Neural cell (in vitro differentiated cells): ENCODE measurements at regions not wholly inside any gene's neighbourhood (a gene's known extent, or its start where the extent isn't known, plus 50 kb on each side); places are given as distances from the start of the nearest gene placed in this dataset.

ENCODE experiments used
- H2AFZ ChIP-seq: fragments of 200-600, 300-800 bp; sonication (generic), shearing (Covaris generic); 2 replicates; pipeline ENCODE4 v1.6.0; 2014; ENCODE audit warnings: low read depth, mild to moderate bottlenecking, antibody characterized with exemption, low read length, moderate library complexity
- H3F3A ChIP-seq: fragments of 200-600 bp; shearing (Covaris generic); 2 replicates; pipeline ENCODE4 v1.6.1; 2016; ENCODE audit warnings: mild to moderate bottlenecking, moderate library complexity, mixed read lengths, antibody characterized with exemption, low read length; ENCODE audit not compliant: insufficient read depth, poor library complexity, severe bottlenecking
- H3K27ac ChIP-seq: fragments of 200-600, 300-800 bp; sonication (generic), shearing (Covaris generic); 2 replicates; pipeline ENCODE4 v1.5.1; 2014; ENCODE audit warnings: mild to moderate bottlenecking, low read length, moderate library complexity
- H3K27me3 ChIP-seq: fragments of 300-800, 200-600 bp; sonication (generic), shearing (Covaris generic); 2 replicates; pipeline ENCODE4 v1.6.0; 2014; ENCODE audit warnings: mild to moderate bottlenecking, low read depth, low read length, moderate library complexity; ENCODE audit not compliant: insufficient read depth
- H3K36me3 ChIP-seq: fragments of 300-800, 200-600 bp; sonication (generic), shearing (Covaris generic); 2 replicates; pipeline ENCODE4 v1.5.1; 2014; ENCODE audit warnings: mild to moderate bottlenecking, antibody characterized with exemption, low read length, moderate library complexity; ENCODE audit not compliant: insufficient read depth
- H3K4me2 ChIP-seq: fragments of 300-800, 200-600 bp; sonication (generic), shearing (Covaris generic); 2 replicates; pipeline ENCODE4 v1.6.0; 2014; ENCODE audit warnings: mild to moderate bottlenecking, low read length
- H3K4me3 ChIP-seq: fragments of 300-800, 200-600 bp; sonication (generic), shearing (Covaris generic); 2 replicates; pipeline ENCODE4 v1.5.1; 2014; ENCODE audit warnings: mild to moderate bottlenecking, low read length, moderate library complexity
- H3K79me2 ChIP-seq: fragments of 200-600 bp; shearing (Covaris generic); replicated peaks from 2 replicates; pipeline ENCODE4 v1.6.0; 2014; ENCODE audit warnings: mild to moderate bottlenecking, low read length, moderate library complexity; ENCODE audit not compliant: insufficient read depth
- H3K9ac ChIP-seq: fragments of 300-800, 200-600 bp; sonication (generic), shearing (Covaris generic); 2 replicates; pipeline ENCODE4 v1.6.1; 2016; ENCODE audit warnings: mild to moderate bottlenecking, low read length, mixed read lengths
- H3K9me2 ChIP-seq: fragments of 200-600 bp; shearing (Covaris generic); 2 replicates; pipeline ENCODE4 v1.6.1; 2016; ENCODE audit warnings: mild to moderate bottlenecking, low read length, mixed read lengths; ENCODE audit not compliant: insufficient read depth
- H3K9me3 ChIP-seq: fragments of 200-600, 300-800 bp; sonication (generic), shearing (Covaris generic); 2 replicates; pipeline ENCODE4 v1.6.1; 2016; ENCODE audit warnings: mild to moderate bottlenecking, mixed run types, low read length, moderate library complexity, mixed read lengths
- H4K20me1 ChIP-seq: fragments of 200-600 bp; shearing (Covaris generic); 2 replicates; pipeline ENCODE4 v1.6.1; 2016; ENCODE audit warnings: mild to moderate bottlenecking, mixed run types; ENCODE audit not compliant: insufficient read depth
- EP300 ChIP-seq: fragments of 450-650 bp; conservative IDR thresholded peaks from 2 replicates; pipeline ENCODE4 v1.6.1; 2014; ENCODE audit warnings: antibody characterized with exemption, mild to moderate bottlenecking, moderate library complexity; ENCODE audit not compliant: poor library complexity, severe bottlenecking
- EZH2 ChIP-seq: fragments of 200-600, 300-800 bp; shearing (Covaris generic), sonication (generic); IDR thresholded peaks from 2 replicates; pipeline ENCODE4 v1.6.1; 2014; ENCODE audit warnings: antibody characterized with exemption, low read length, borderline replicate concordance, mild to moderate bottlenecking; ENCODE audit not compliant: insufficient read depth, poor library complexity, severe bottlenecking
- MXI1 ChIP-seq: fragments of 450-650 bp; conservative IDR thresholded peaks from 2 replicates; pipeline ENCODE4 v1.6.1; 2014; ENCODE audit warnings: antibody characterized with exemption, mild to moderate bottlenecking; ENCODE audit not compliant: poor library complexity, severe bottlenecking
- POLR2AphosphoS5 ChIP-seq: IDR thresholded peaks from 2 replicates; pipeline ENCODE4 v1.6.1; 2012
- RAD21 ChIP-seq: fragments of 450-650 bp; conservative IDR thresholded peaks from 2 replicates; pipeline ENCODE4 v1.6.1; 2014; ENCODE audit warnings: antibody characterized with exemption, mild to moderate bottlenecking, moderate library complexity
- REST ChIP-seq: IDR thresholded peaks from 2 replicates; pipeline ENCODE4 v1.6.1; 2012; ENCODE audit warnings: borderline replicate concordance
- SMC3 ChIP-seq: fragments of 450-650 bp; conservative IDR thresholded peaks from 2 replicates; pipeline ENCODE4 v1.6.1; 2014; ENCODE audit warnings: antibody characterized with exemption, mild to moderate bottlenecking, moderate library complexity; ENCODE audit not compliant: poor library complexity
- TAF1 ChIP-seq: IDR thresholded peaks from 2 replicates; pipeline ENCODE4 v1.6.1; 2012; ENCODE audit warnings: low read depth
- TF ChIP-seq, protein P1 (sequence below): fragments of 450-650 bp; IDR thresholded peaks from 2 replicates; pipeline ENCODE4 v1.5.1; 2014; ENCODE audit warnings: antibody characterized with exemption, mild to moderate bottlenecking, moderate library complexity; ENCODE audit not compliant: poor library complexity, severe bottlenecking

DNA sequence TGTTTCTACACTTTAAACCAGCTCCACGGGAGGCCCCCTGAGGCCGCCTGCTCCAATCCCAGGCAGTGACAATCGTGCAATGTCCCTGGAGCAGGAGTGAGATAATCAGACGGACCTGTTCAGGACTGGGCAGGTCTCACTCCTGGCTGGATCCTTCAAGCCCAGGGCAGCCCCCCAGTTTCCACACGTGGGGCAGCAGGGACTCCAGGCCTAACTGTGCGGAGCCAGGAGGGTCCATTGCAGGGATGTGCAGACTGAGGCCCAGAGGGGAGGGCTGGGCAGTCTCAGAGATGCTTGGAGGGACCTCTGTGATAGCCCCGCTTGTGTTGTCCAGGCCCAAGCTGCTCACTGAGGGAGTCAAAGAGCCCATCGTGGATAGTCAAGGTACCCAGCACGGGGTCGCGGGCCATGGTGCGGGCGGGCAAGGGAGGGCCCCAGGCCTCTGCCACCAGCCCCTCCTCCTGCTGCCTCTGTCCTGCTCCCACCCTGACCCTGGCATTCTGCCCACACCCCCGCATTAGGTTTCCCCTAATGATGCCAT, 110.5 kb upstream of the KCTD7 start:
- H3K9me3 ChIP-seq, result no peaks in the 10 kb centered on the region
- no peak overlapping the region for H3K4me2 ChIP-seq
- no peak overlapping the region for H3K27ac ChIP-seq
- H3K4me3 ChIP-seq, result no peak overlapping the region
- no peaks in the 10 kb centered on the region for H3F3A ChIP-seq
- no peak overlapping the region for H2AFZ ChIP-seq
- no peaks in the 10 kb centered on the region for H3K9me2 ChIP-seq
- H4K20me1 ChIP-seq, result no peaks in the 10 kb centered on the region
- H3K36me3 ChIP-seq, result no peaks in the 10 kb centered on the region
- TF ChIP-seq MXI1 (no peak), RAD21 (no peak), EZH2 (no peak), SMC3 (no peak)
- TF ChIP-seq, protein P1, sequence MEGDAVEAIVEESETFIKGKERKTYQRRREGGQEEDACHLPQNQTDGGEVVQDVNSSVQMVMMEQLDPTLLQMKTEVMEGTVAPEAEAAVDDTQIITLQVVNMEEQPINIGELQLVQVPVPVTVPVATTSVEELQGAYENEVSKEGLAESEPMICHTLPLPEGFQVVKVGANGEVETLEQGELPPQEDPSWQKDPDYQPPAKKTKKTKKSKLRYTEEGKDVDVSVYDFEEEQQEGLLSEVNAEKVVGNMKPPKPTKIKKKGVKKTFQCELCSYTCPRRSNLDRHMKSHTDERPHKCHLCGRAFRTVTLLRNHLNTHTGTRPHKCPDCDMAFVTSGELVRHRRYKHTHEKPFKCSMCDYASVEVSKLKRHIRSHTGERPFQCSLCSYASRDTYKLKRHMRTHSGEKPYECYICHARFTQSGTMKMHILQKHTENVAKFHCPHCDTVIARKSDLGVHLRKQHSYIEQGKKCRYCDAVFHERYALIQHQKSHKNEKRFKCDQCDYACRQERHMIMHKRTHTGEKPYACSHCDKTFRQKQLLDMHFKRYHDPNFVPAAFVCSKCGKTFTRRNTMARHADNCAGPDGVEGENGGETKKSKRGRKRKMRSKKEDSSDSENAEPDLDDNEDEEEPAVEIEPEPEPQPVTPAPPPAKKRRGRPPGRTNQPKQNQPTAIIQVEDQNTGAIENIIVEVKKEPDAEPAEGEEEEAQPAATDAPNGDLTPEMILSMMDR, result no peak
- no peak overlapping the region for H3K9ac ChIP-seq
- no peaks in the 10 kb centered on the region for H3K79me2 ChIP-seq
- no peaks in the 10 kb centered on the region for H3K27me3 ChIP-seq

- Histone ChIP-seq H3K4me3 (no peak overlapping the region), H3K9me3 (no peaks in the 10 kb centered on the region), H4K20me1 (no peaks in the 10 kb centered on the region), H2AFZ (no peak overlapping the region), H3K9me2 (no peaks in the 10 kb centered on the region), H3K27me3 (no peaks in the 10 kb centered on the region), H3F3A (no peaks in the 10 kb centered on the region), H3K9ac (no peak overlapping the region), H3K79me2 (no peaks in the 10 kb centered on the region), H3K4me2 (no peak overlapping the region), H3K27ac (no peak overlapping the region), H3K36me3 (no peaks in the 10 kb centered on the region)
- TF ChIP-seq REST (no peak), RAD21 (no peak), EP300 (no peak), SMC3 (no peak), MXI1 (no peak), TAF1 (no peak), EZH2 (no peak), POLR2AphosphoS5 (no peak)
- TF ChIP-seq, protein P1, result no peak
Observed at GRCh38 chr7:66521675-66522074, 107.0 kb upstream of the KCTD7 start.
